Endothelial cell of umbilical vein (primary cell): ENCODE measurements at regions not wholly inside any gene's neighbourhood (a gene's known extent, or its start where the extent isn't known, plus 50 kb on each side); places are given as distances from the start of the nearest gene placed in this dataset.

ENCODE experiments used
- BruUV-seq: library from RNA; stranded (reverse); fragments of 400-500 nt; replicated peaks from 2 replicates; lab custom pipeline; 2021; lab: Mats Ljungman, UMichigan
- CTCF ChIA-PET: fragments of 300-600, 350-600 bp; sonication (Branson Sonifier 250); formaldehyde crosslinking; loops from one replicate; lab custom pipeline; 2021; ENCODE audit warnings: antibody characterized with exemption, inconsistent platforms; lab: Charles Lee
- POLR2A ChIA-PET: fragments of 300-600, 350-600 bp; sonication (Branson Sonifier 250); formaldehyde crosslinking; loops from one replicate; lab custom pipeline; 2021; ENCODE audit warnings: antibody characterized with exemption, inconsistent platforms; lab: Charles Lee
- DNase-seq: peaks from one replicate; pipeline ENCODE4 v3.0.0-alpha.2; 2011; ENCODE audit warnings: low read depth, low spot score
- FAIRE-seq: peaks from 2 replicates; lab custom pipeline; 2011; peaks lifted over from hg19 to GRCh38; lab: Jason Lieb, UNC
- H2AFZ ChIP-seq: 2 replicates; pipeline ENCODE4 v1.6.0; 2012; ENCODE audit warnings: low read depth, low read length, control low read depth, inconsistent platforms
- H3K27ac ChIP-seq: 2 replicates; pipeline ENCODE4 v1.5.1; 2011; ENCODE audit warnings: low read depth, mild to moderate bottlenecking, control low read depth, low read length, moderate library complexity; ENCODE audit not compliant: insufficient read depth
- H3K27me3 ChIP-seq, 2 experiments: 2 replicates each; pipeline versions ENCODE4 v1.6.0 to v1.6.1; 2011; ENCODE audit warnings: low read length in 2 of 2, mixed read lengths in 1 of 2; ENCODE audit not compliant: control insufficient read depth in 2 of 2, insufficient read depth in 2 of 2
- H3K36me3 ChIP-seq, 2 experiments: 2 replicates in 1 of 2; 3 replicates in 1 of 2; pipeline ENCODE4 v1.5.1; 2011; ENCODE audit warnings: low read length in 2 of 2, mild to moderate bottlenecking in 1 of 2, moderate library complexity in 1 of 2; ENCODE audit not compliant: control insufficient read depth in 2 of 2, insufficient read depth in 2 of 2; ENCODE audit errors: extremely low read depth in 1 of 2
- H3K4me1 ChIP-seq: 3 replicates; pipeline ENCODE4 v1.5.1; 2011; ENCODE audit warnings: mild to moderate bottlenecking, low read length; ENCODE audit not compliant: control insufficient read depth, insufficient read depth; ENCODE audit errors: extremely low read depth
- H3K4me2 ChIP-seq: 2 replicates; pipeline ENCODE4 v1.6.1; 2011; ENCODE audit warnings: low read length, control low read depth, mixed read lengths; ENCODE audit not compliant: insufficient read depth
- H3K4me3 ChIP-seq, 3 experiments: fragments of 200-600 bp in 1 of 3; sonication (generic), shearing (Covaris generic) in 1 of 3; replicated peaks in 1 of 3; 2 replicates each; pipeline ENCODE4 v1.5.1; 2011 to 2016; ENCODE audit warnings: control low read depth in 3 of 3, low read length in 3 of 3, mild to moderate bottlenecking in 2 of 3, inconsistent platforms in 1 of 3, low read depth in 1 of 3, moderate library complexity in 1 of 3; ENCODE audit not compliant: insufficient read depth in 1 of 3
- H3K79me2 ChIP-seq: 2 replicates; pipeline ENCODE4 v1.6.0; 2012; ENCODE audit warnings: low read length, inconsistent platforms; ENCODE audit not compliant: control insufficient read depth, insufficient read depth
- H3K9ac ChIP-seq: replicated peaks from 2 replicates; pipeline ENCODE3; 2011; ENCODE audit warnings: low read length, control low read depth; ENCODE audit not compliant: insufficient read depth; ENCODE audit errors: extremely low read depth
- H3K9me1 ChIP-seq: replicated peaks from 3 replicates; pipeline ENCODE4 v1.6.0; 2011; ENCODE audit warnings: mild to moderate bottlenecking, low read length; ENCODE audit not compliant: control insufficient read depth, insufficient read depth; ENCODE audit errors: extremely low read depth
- H3K9me3 ChIP-seq: replicated peaks from 2 replicates; pipeline ENCODE4 v1.5.1; 2012; ENCODE audit warnings: low read length, inconsistent platforms; ENCODE audit not compliant: control insufficient read depth, insufficient read depth
- H4K20me1 ChIP-seq: replicated peaks from 2 replicates; pipeline ENCODE3; 2011; ENCODE audit warnings: mild to moderate bottlenecking, low read length; ENCODE audit not compliant: control insufficient read depth, insufficient read depth; ENCODE audit errors: extremely low read depth
- EZH2 ChIP-seq: IDR thresholded peaks from 2 replicates; pipeline ENCODE4 v1.6.1; 2012; ENCODE audit warnings: borderline replicate concordance, low read depth, mild to moderate bottlenecking, moderate library complexity, low read length, inconsistent platforms; ENCODE audit not compliant: severe bottlenecking
- FOS ChIP-seq: IDR thresholded peaks from 2 replicates; pipeline ENCODE4 v1.6.1; 2011; ENCODE audit warnings: mild to moderate bottlenecking, low read length, moderate library complexity, borderline replicate concordance; ENCODE audit not compliant: insufficient read depth
- JUN ChIP-seq: IDR thresholded peaks from 2 replicates; pipeline ENCODE4 v1.6.1; 2011; ENCODE audit warnings: borderline replicate concordance, low read depth; ENCODE audit not compliant: insufficient read length, insufficient read depth
- POLR2A ChIP-seq: IDR thresholded peaks from 2 replicates; pipeline ENCODE4 v1.6.1; 2012; ENCODE audit warnings: low read depth, mild to moderate bottlenecking, control low read depth, low read length
- POLR2AphosphoS5 ChIP-seq: IDR thresholded peaks from 2 replicates; pipeline ENCODE4 v1.6.1; 2012; ENCODE audit warnings: low read depth, mild to moderate bottlenecking, control low read depth, low read length, moderate library complexity; ENCODE audit not compliant: insufficient read depth
- dilution Hi-C: fragments of 300-500 bp; cut with MboI; formaldehyde crosslinking; loops from one replicate; pipeline ENCODE4 v1.15.0; 2019; ENCODE audit warnings: low sequenced_read_pairs; ENCODE audit not compliant: extremely low pct_ligation_motif_present
- intact Hi-C: fragments of 100-400 bp; cut with micrococcal nuclease; formaldehyde crosslinking; loops from one replicate; pipeline ENCODE4 v1.10.0; 2022
- TF ChIP-seq, protein P1 (sequence below), 2 donors: IDR thresholded peaks; 1 replicate in 1 of 2; 2 replicates in 1 of 2; pipeline ENCODE4 v1.5.1; 2011; ENCODE audit warnings: low read length in 2 of 2, mild to moderate bottlenecking in 2 of 2, moderate library complexity in 2 of 2, control low read depth in 1 of 2, inconsistent platforms in 1 of 2, low read depth in 1 of 2; ENCODE audit not compliant: insufficient read depth in 1 of 2; ENCODE audit errors: extremely low read depth in 1 of 2
- TF ChIP-seq, protein P2 (sequence below): IDR thresholded peaks from 2 replicates; pipeline ENCODE4 v1.6.1; 2011; ENCODE audit not compliant: insufficient read depth, insufficient read length

- no peaks in the 10 kb centered on the region for H4K20me1 ChIP-seq
- no peak for FAIRE-seq
- H3K4me3 ChIP-seq, result no peak overlapping the region
- TF ChIP-seq EZH2 (no peak), POLR2AphosphoS5 (no peak), POLR2A (no peak), FOS (no peak), JUN (no peak)
- TF ChIP-seq, protein P1, sequence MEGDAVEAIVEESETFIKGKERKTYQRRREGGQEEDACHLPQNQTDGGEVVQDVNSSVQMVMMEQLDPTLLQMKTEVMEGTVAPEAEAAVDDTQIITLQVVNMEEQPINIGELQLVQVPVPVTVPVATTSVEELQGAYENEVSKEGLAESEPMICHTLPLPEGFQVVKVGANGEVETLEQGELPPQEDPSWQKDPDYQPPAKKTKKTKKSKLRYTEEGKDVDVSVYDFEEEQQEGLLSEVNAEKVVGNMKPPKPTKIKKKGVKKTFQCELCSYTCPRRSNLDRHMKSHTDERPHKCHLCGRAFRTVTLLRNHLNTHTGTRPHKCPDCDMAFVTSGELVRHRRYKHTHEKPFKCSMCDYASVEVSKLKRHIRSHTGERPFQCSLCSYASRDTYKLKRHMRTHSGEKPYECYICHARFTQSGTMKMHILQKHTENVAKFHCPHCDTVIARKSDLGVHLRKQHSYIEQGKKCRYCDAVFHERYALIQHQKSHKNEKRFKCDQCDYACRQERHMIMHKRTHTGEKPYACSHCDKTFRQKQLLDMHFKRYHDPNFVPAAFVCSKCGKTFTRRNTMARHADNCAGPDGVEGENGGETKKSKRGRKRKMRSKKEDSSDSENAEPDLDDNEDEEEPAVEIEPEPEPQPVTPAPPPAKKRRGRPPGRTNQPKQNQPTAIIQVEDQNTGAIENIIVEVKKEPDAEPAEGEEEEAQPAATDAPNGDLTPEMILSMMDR (IDR thresholded peaks at IDR 0.05; ENCODE audit: extremely low read depth in 1 of 2, insufficient read depth in 1 of 2, low read depth in 1 of 2, low read length in 2 of 2), result no peak
- TF ChIP-seq, protein P2, sequence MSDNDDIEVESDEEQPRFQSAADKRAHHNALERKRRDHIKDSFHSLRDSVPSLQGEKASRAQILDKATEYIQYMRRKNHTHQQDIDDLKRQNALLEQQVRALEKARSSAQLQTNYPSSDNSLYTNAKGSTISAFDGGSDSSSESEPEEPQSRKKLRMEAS, result no peak
- H3K9ac ChIP-seq, result no peak overlapping the region
- H3K4me1 ChIP-seq, result no peaks in the 10 kb centered on the region
- H3K9me1 ChIP-seq, result no peaks in the 10 kb centered on the region
- no peaks in the 10 kb centered on the region for H3K27me3 ChIP-seq
- no peaks in the 10 kb centered on the region for H3K79me2 ChIP-seq
- POLR2A ChIA-PET, result no interaction called here
- no peaks in the 10 kb centered on the region for H3K36me3 ChIP-seq
- CTCF ChIA-PET, result no interaction called here
- dilution Hi-C loops, result no loop called here
- DNase-seq, result no peak
- no peak overlapping the region for H3K27ac ChIP-seq
- peaks cover 2% of the 10 kb centered on the region for H3K9me3 ChIP-seq
- intact Hi-C loops, result no loop called here
- no TSS peak for BruUV-seq
- no peak overlapping the region for H3K4me2 ChIP-seq
- no peak overlapping the region for H2AFZ ChIP-seq
Measured at GRCh38 chr2:114218383-114218782, 224.1 kb upstream of the DPP10 start.
